Cardiac muscle cell (in vitro differentiated cells and primary cell): ENCODE measurements at regions not wholly inside any gene's neighbourhood (a gene's known extent, or its start where the extent isn't known, plus 50 kb on each side); places are given as distances from the start of the nearest gene placed in this dataset.
A peak's percentile ranks its signal among the peaks of the same experiment; 100 is the strongest.

Source experiments
- DNase-seq, 2 donors: peaks; one replicate each; pipeline versions ENCODE4 v3.0.0 to v3.0.0-alpha.2; 2010 to 2017; ENCODE audit warnings: low read depth in 1 of 2, low spot score in 1 of 2
- H3K27ac ChIP-seq: fragments of 200-600 bp; sonication (generic); 2 replicates; pipeline ENCODE4 v1.5.1; 2016
- H3K27me3 ChIP-seq: fragments of 200-600 bp; sonication (generic); 2 replicates; pipeline ENCODE4 v1.6.0; 2016; ENCODE audit warnings: control low read depth
- H3K36me3 ChIP-seq: fragments of 200-600 bp; sonication (generic); 2 replicates; pipeline ENCODE4 v1.5.1; 2016; ENCODE audit warnings: control low read depth
- H3K4me1 ChIP-seq: fragments of 200-600 bp; sonication (generic); 2 replicates; pipeline ENCODE4 v1.8.1; 2017; ENCODE audit warnings: low read depth, mild to moderate bottlenecking, mixed run types
- H3K4me3 ChIP-seq: fragments of 200-600 bp; sonication (generic); 2 replicates; pipeline ENCODE4 v1.5.1; 2016; ENCODE audit warnings: mild to moderate bottlenecking
- H3K9me3 ChIP-seq: fragments of 200-600 bp; sonication (generic); 2 replicates; pipeline ENCODE4 v1.5.1; 2017; ENCODE audit warnings: low read depth, mild to moderate bottlenecking, control low read depth
- CTCF ChIP-seq: IDR thresholded peaks from 2 replicates; pipeline ENCODE4 v1.5.1; 2012; ENCODE audit warnings: low read depth, mild to moderate bottlenecking, low read length

- DNase-seq, result peak in 1 of 2 donors; percentile 51
- no peak for TF ChIP-seq CTCF
- H3K27ac ChIP-seq, result no peak overlapping the region
- no peaks in the 10 kb centered on the region for H3K36me3 ChIP-seq
- H3K9me3 ChIP-seq, result no peaks in the 10 kb centered on the region
- peaks cover 1% of the 10 kb centered on the region for H3K4me1 ChIP-seq
- peaks cover 100% of the 10 kb centered on the region for H3K27me3 ChIP-seq
- H3K4me3 ChIP-seq, result peak overlapping the region; percentile 12
Observed at GRCh38 chr6:105985816-105986632, 100.1 kb upstream of the PRDM1 start.

GRCh38 chr6:105985098-105985815, 100.9 kb upstream of the PRDM1 start:
- no peak for TF ChIP-seq CTCF
- no peak for DNase-seq
- Histone ChIP-seq H3K9me3 (no peaks in the 10 kb centered on the region), H3K27ac (no peak overlapping the region), H3K36me3 (no peaks in the 10 kb centered on the region), H3K27me3 (peaks cover 100% of the 10 kb centered on the region), H3K4me3 (no peak overlapping the region), H3K4me1 (peaks cover 3% of the 10 kb centered on the region)

GRCh38 chr6:105983763-105984162, 102.4 kb upstream of the PRDM1 start:
- Histone ChIP-seq H3K27me3 (peaks cover 100% of the 10 kb centered on the region), H3K4me3 (no peak overlapping the region), H3K9me3 (no peaks in the 10 kb centered on the region), H3K4me1 (peaks cover 3% of the 10 kb centered on the region), H3K27ac (no peak overlapping the region), H3K36me3 (no peaks in the 10 kb centered on the region)
- no peak for TF ChIP-seq CTCF
- DNase-seq, result no peak

GRCh38 chr6:105982761-105983540, 103.2 kb upstream of the PRDM1 start:
- no peaks in the 10 kb centered on the region for H3K9me3 ChIP-seq
- H3K27ac ChIP-seq, result no peak overlapping the region
- H3K4me3 ChIP-seq, result no peak overlapping the region
- H3K4me1 ChIP-seq, result peaks cover 3% of the 10 kb centered on the region
- H3K27me3 ChIP-seq, result peaks cover 100% of the 10 kb centered on the region
- no peaks in the 10 kb centered on the region for H3K36me3 ChIP-seq
- no peak for TF ChIP-seq CTCF
- no peak for DNase-seq

GRCh38 chr6:105981888-105982358, 104.2 kb upstream of the PRDM1 start:
- peaks cover 3% of the 10 kb centered on the region for H3K4me1 ChIP-seq
- no peak overlapping the region for H3K27ac ChIP-seq
- no peaks in the 10 kb centered on the region for H3K36me3 ChIP-seq
- no peaks in the 10 kb centered on the region for H3K9me3 ChIP-seq
- peaks cover 100% of the 10 kb centered on the region for H3K27me3 ChIP-seq
- TF ChIP-seq CTCF, result no peak
- no peak for DNase-seq
- H3K4me3 ChIP-seq, result peak overlapping the region; percentile 25
